B cell (primary cell): ENCODE measurements at regions not wholly inside any gene's neighbourhood (a gene's known extent, or its start where the extent isn't known, plus 50 kb on each side); places are given as distances from the start of the nearest gene placed in this dataset.

Experiments
- ATAC-seq: fragments of 200-7000 bp; cut with Tn5 transposase; one replicate; pipeline ENCODE4 v1.10.0; 2021; ENCODE audit warnings: low read depth, mild to moderate bottlenecking, moderate number of reproducible peaks, moderate library complexity
- CTCF ChIA-PET: fragments of 350-600 bp; sonication (Branson Sonifier 250); formaldehyde crosslinking; loops from one replicate; lab custom pipeline; 2021; ENCODE audit warnings: antibody characterized with exemption, inconsistent platforms; lab: Charles Lee
- POLR2A ChIA-PET: fragments of 350-600 bp; sonication (Branson Sonifier 250); formaldehyde crosslinking; loops from one replicate; lab custom pipeline; 2021; ENCODE audit warnings: antibody characterized with exemption; lab: Charles Lee
- DNase-seq: peaks from one replicate; pipeline ENCODE4 v3.0.0; 2013
- H2AFZ ChIP-seq: 2 replicates; pipeline ENCODE4 v1.6.1; 2012; ENCODE audit warnings: mild to moderate bottlenecking, low read depth, low read length; ENCODE audit not compliant: insufficient read depth, poor library complexity, severe bottlenecking
- H3K27ac ChIP-seq, 2 donors: 1 replicate in 1 of 2; 2 replicates in 1 of 2; pipeline ENCODE4 v1.5.1; 2012 to 2013; ENCODE audit warnings: low read length in 2 of 2, mild to moderate bottlenecking in 2 of 2, moderate library complexity in 1 of 2
- H3K27me3 ChIP-seq, 4 experiments: fragments of 200-600 bp in 1 of 4; sonication (generic) in 1 of 4; replicated peaks in 1 of 4; 1 replicate in 2 of 4; 2 replicates in 2 of 4; pipeline versions ENCODE4 v1.6.1 to v1.7.0; 2013 to 2016; ENCODE audit warnings: low read length in 3 of 4, mild to moderate bottlenecking in 2 of 4, mixed read lengths in 1 of 4, moderate library complexity in 1 of 4; ENCODE audit not compliant: insufficient read depth in 4 of 4, control insufficient read depth in 3 of 4; ENCODE audit errors: control extremely low read depth in 1 of 4
- H3K36me3 ChIP-seq, 2 experiments: replicated peaks in 1 of 2; 1 replicate in 1 of 2; 2 replicates in 1 of 2; pipeline versions ENCODE4 v1.6.1 to v1.7.1; 2013; ENCODE audit warnings: low read length in 1 of 2; ENCODE audit not compliant: insufficient read depth in 2 of 2, control insufficient read depth in 1 of 2; ENCODE audit errors: control extremely low read depth in 1 of 2, extremely low read depth in 1 of 2
- H3K4me1 ChIP-seq, 2 donors: fragments of 200-600 bp in 1 of 2; sonication (generic) in 1 of 2; 1 replicate in 1 of 2; 2 replicates in 1 of 2; pipeline versions ENCODE4 v1.5.1 to v1.6.1; 2013 to 2017; ENCODE audit warnings: low read length in 2 of 2; ENCODE audit not compliant: control insufficient read depth in 2 of 2, insufficient read depth in 2 of 2
- H3K4me2 ChIP-seq: replicated peaks from 2 replicates; pipeline ENCODE3; 2012; ENCODE audit warnings: mild to moderate bottlenecking, low read depth, low read length; ENCODE audit not compliant: poor library complexity, severe bottlenecking
- H3K4me3 ChIP-seq, 5 experiments: fragments of 200-600 bp in 1 of 5; sonication (generic) in 1 of 5; 1 replicate in 3 of 5; 2 replicates in 2 of 5; pipeline versions ENCODE4 v1.5.1 to v1.7.0; 2011 to 2016; ENCODE audit warnings: low read length in 4 of 5, mild to moderate bottlenecking in 4 of 5, low read depth in 2 of 5, control low read depth in 1 of 5, moderate library complexity in 1 of 5; ENCODE audit not compliant: insufficient read depth in 1 of 5; ENCODE audit errors: control extremely low read depth in 1 of 5, extremely low read depth in 1 of 5
- H3K79me2 ChIP-seq: fragments of 200-600 bp; sonication (generic); one replicate; pipeline ENCODE4 v1.6.0; 2016; ENCODE audit warnings: low read length; ENCODE audit not compliant: control insufficient read depth, insufficient read depth
- H3K9ac ChIP-seq: fragments of 200-600 bp; sonication (generic); 2 replicates; pipeline ENCODE4 v1.6.1; 2017; ENCODE audit warnings: mild to moderate bottlenecking, low read length, moderate library complexity
- H3K9me3 ChIP-seq, 3 donors: one replicate each; pipeline versions ENCODE4 v1.6.1 to v1.7.1; 2013; ENCODE audit warnings: low read length in 2 of 3; ENCODE audit not compliant: control insufficient read depth in 2 of 3, insufficient read depth in 1 of 3; ENCODE audit errors: control extremely low read depth in 1 of 3
- H4K20me1 ChIP-seq: 2 replicates; pipeline ENCODE4 v1.6.0; 2012; ENCODE audit warnings: mild to moderate bottlenecking, low read length; ENCODE audit not compliant: insufficient read depth, control insufficient read depth, poor library complexity, severe bottlenecking
- H3K27ac Mint-ChIP-seq: one replicate; pipeline ENCODE4 v1.8.0; 2021; ENCODE audit warnings: mixed read lengths
- H3K27me3 Mint-ChIP-seq: one replicate; pipeline ENCODE4 v1.8.0; 2021; ENCODE audit warnings: mixed read lengths
- H3K4me1 Mint-ChIP-seq: one replicate; pipeline ENCODE4 v1.8.0; 2021; ENCODE audit warnings: mixed read lengths
- H3K4me3 Mint-ChIP-seq: one replicate; pipeline ENCODE4 v1.8.0; 2021; ENCODE audit warnings: mixed read lengths
- H3K9me3 Mint-ChIP-seq: one replicate; pipeline ENCODE4 v1.8.0; 2022; ENCODE audit warnings: mixed read lengths; ENCODE audit not compliant: insufficient read depth
- EZH2 ChIP-seq: IDR thresholded peaks from 2 replicates; pipeline ENCODE4 v1.6.1; 2012; ENCODE audit warnings: borderline replicate concordance, low read depth, mild to moderate bottlenecking, moderate library complexity, low read length; ENCODE audit not compliant: insufficient read depth, poor library complexity, severe bottlenecking
- WGBS: methylation state at CpG from one replicate; pipeline ENCODE4 v1.1.5; 2013; ENCODE audit warnings: missing lambda C conversion rate; ENCODE audit not compliant: insufficient coverage; 5-methylcytosine and 5-hydroxymethylcytosine counted together
- intact Hi-C: fragments of 100-400 bp; cut with micrococcal nuclease; formaldehyde crosslinking; loops from one replicate; pipeline ENCODE4 v1.10.0; 2022
- TF ChIP-seq, protein P1 (sequence below): fragments of 200-600 bp; IDR thresholded peaks from one replicate; pipeline ENCODE4 v1.8.0; 2022; ENCODE audit warnings: antibody characterized with exemption, mild to moderate bottlenecking

DNA sequence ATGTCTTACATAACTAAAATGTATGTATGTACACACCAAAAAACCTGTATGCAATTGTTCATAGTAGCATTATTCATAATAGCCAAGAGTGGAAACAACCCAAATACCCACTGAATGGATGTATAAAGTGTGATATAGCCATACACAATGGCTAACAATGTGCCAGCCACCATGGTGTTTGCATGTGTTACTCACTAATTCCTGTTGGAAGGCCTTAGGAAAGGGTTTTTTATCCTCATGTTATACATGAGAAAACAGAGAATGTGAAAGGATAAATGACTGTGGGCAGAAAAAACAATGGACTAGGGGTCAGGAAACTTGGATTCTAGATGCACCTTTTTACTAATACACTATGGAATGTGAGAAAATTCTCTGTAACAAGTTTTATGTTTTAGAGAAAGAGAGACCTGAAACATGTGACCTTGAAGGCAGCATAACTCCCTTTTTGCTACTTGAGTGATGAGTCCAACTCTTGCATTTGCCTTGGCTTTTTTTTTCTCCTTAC lies 55.7 kb downstream of the TIGD2 start:
- no peak overlapping the region for H3K4me3 Mint-ChIP-seq
- CTCF ChIA-PET, result no interaction called here
- intact Hi-C loops, result no loop called here

DNA sequence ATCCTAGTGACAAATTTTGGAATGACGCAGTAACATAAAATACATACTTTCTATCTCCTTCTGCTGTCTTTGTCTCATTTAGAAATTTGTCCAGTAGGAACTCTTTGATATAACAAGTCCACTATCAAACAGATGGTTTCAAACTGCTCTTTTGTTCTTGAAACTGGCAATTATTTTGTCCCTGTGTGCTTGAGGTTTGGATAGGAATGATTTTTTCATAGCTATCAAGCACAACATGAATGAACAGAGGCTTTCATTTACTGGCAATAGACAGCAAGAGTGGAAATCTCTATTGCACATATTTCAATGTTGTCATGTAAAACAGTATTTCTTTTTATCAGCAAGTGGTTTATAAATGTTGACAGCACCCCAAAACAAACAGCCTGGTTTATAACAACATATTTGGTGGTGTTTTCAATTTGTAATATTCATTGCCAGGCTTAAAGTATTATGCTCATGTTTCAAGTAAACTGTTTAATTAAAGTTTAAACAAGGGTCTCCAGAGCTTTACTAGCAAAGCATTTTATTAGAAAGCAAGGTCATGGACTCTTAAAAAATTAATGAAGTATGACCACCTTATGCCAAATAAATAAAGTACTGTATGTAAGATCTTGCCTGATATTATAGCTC lies 60.0 kb downstream of the TIGD2 start:
- ChIA-PET POLR2A (no interaction called here), CTCF (interaction anchor here (1.1 kb wide), 1 partner anchor 8 kb away, joined by 6 read pairs; no protein-coding TSS in a partner anchor)
- no CpG with 5 or more reads among the region's 1 CpG for WGBS
- Histone ChIP-seq H3K27me3 (no peaks in the 10 kb centered on the region), H3K9ac (no peak overlapping the region), H3K4me3 (no peak overlapping the region), H3K36me3 (no peaks in the 10 kb centered on the region), H2AFZ (no peak overlapping the region), H3K4me2 (no peak overlapping the region), H3K9me3 (no peaks in the 10 kb centered on the region), H3K4me1 (no peaks in the 10 kb centered on the region), H3K27ac (no peak overlapping the region), H3K79me2 (no peaks in the 10 kb centered on the region), H4K20me1 (no peaks in the 10 kb centered on the region)
- DNase-seq, result no peak
- Mint-ChIP-seq H3K27me3 (peaks cover 6% of the 10 kb centered on the region), H3K4me1 (no peaks in the 10 kb centered on the region), H3K9me3 (no peaks in the 10 kb centered on the region), H3K27ac (no peak overlapping the region), H3K4me3 (no peak overlapping the region)
- intact Hi-C loops, result no loop called here
- ATAC-seq, result no peak
- TF ChIP-seq, protein P1, sequence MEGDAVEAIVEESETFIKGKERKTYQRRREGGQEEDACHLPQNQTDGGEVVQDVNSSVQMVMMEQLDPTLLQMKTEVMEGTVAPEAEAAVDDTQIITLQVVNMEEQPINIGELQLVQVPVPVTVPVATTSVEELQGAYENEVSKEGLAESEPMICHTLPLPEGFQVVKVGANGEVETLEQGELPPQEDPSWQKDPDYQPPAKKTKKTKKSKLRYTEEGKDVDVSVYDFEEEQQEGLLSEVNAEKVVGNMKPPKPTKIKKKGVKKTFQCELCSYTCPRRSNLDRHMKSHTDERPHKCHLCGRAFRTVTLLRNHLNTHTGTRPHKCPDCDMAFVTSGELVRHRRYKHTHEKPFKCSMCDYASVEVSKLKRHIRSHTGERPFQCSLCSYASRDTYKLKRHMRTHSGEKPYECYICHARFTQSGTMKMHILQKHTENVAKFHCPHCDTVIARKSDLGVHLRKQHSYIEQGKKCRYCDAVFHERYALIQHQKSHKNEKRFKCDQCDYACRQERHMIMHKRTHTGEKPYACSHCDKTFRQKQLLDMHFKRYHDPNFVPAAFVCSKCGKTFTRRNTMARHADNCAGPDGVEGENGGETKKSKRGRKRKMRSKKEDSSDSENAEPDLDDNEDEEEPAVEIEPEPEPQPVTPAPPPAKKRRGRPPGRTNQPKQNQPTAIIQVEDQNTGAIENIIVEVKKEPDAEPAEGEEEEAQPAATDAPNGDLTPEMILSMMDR, result no peak
- no peak for TF ChIP-seq EZH2

More for the DNA sequence above, 55.7 kb downstream of the TIGD2 start:
- no peaks in the 10 kb centered on the region for H3K9me3 ChIP-seq
- POLR2A ChIA-PET, result no interaction called here
- no peak overlapping the region for H3K9ac ChIP-seq
- H3K36me3 ChIP-seq, result no peaks in the 10 kb centered on the region
- no peak overlapping the region for H3K27ac ChIP-seq
- no peaks in the 10 kb centered on the region for H3K27me3 ChIP-seq
- H2AFZ ChIP-seq, result no peak overlapping the region
- no peak for TF ChIP-seq EZH2
- TF ChIP-seq, protein P1, result no peak
- Mint-ChIP-seq H3K27me3 (peaks cover 12% of the 10 kb centered on the region), H3K4me1 (no peaks in the 10 kb centered on the region), H3K27ac (no peak overlapping the region), H3K9me3 (no peaks in the 10 kb centered on the region)
- ATAC-seq (no peak), DNase-seq (no peak)
- H3K79me2 ChIP-seq, result no peaks in the 10 kb centered on the region
- H3K4me1 ChIP-seq, result no peaks in the 10 kb centered on the region
- H4K20me1 ChIP-seq, result no peaks in the 10 kb centered on the region
- H3K4me2 ChIP-seq, result no peak overlapping the region
- no peak overlapping the region for H3K4me3 ChIP-seq
